ENCODE measurements at regions not wholly inside any gene's neighbourhood (a gene's known extent, or its start where the extent isn't known, plus 50 kb on each side); places are given as distances from the start of the nearest gene placed in this dataset.

DNA sequence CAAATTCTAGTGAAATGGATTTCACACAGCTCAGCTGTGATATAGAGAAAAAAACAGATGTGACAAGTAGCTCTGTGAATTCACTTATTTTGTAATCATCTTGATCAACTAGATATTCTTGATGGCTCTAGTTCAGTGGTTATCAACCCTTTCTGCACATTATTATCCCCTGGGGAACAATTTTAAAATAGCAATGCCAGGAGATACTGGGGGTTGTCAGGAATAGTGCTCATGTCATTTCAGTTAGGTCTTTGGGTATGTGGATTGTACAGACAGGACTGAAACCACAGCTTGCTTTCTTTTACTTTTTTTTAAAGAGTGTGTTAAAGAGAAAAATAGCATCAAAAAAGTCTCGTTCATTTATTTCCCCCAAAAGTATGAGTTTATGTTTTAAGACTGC is 269.0 kb upstream of the PDGFD start:
- TF ChIP-seq POLR2AphosphoS5 (IDR thresholded peaks at IDR 0.05; ENCODE audit: control insufficient read depth, insufficient read depth, low read depth, low read length): no peak
- no peak for TF ChIP-seq HCFC1 (IDR thresholded peaks at IDR 0.05; ENCODE audit: low read depth, low read length)
- TF ChIP-seq YY1 (IDR thresholded peaks at IDR 0.05; ENCODE audit: borderline replicate concordance in 1 of 3, control insufficient read depth in 1 of 3, extremely low read depth in 1 of 3, insufficient read depth in 3 of 3, insufficient read length in 1 of 3, insufficient replicate concordance in 2 of 3, low read depth in 1 of 3, low read length in 2 of 3): no peak
- no peak for TF ChIP-seq E2F8 (IDR thresholded peaks at IDR 0.05; ENCODE audit: low read depth, partially characterized antibody)
- no peak for TF ChIP-seq GATAD2B (IDR thresholded peaks at IDR 0.05; ENCODE audit: borderline replicate concordance)
- TF ChIP-seq, protein P1, sequence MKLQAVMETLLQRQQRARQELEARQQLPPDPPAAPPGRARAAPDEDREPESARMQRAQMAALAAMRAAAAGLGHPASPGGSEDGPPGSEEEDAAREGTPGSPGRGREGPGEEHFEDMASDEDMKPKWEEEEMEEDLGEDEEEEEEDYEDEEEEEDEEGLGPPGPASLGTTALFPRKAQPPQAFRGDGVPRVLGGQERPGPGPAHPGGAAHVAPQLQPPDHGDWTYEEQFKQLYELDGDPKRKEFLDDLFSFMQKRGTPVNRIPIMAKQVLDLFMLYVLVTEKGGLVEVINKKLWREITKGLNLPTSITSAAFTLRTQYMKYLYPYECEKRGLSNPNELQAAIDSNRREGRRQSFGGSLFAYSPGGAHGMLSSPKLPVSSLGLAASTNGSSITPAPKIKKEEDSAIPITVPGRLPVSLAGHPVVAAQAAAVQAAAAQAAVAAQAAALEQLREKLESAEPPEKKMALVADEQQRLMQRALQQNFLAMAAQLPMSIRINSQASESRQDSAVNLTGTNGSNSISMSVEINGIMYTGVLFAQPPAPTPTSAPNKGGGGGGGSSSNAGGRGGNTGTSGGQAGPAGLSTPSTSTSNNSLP (IDR thresholded peaks at IDR 0.05; ENCODE audit: borderline replicate concordance, low read depth, low read length): no peak
- no peak for TF ChIP-seq FOXO4 (CRISPR knock-in tag; IDR thresholded peaks at IDR 0.05)
- TF ChIP-seq, protein P2, sequence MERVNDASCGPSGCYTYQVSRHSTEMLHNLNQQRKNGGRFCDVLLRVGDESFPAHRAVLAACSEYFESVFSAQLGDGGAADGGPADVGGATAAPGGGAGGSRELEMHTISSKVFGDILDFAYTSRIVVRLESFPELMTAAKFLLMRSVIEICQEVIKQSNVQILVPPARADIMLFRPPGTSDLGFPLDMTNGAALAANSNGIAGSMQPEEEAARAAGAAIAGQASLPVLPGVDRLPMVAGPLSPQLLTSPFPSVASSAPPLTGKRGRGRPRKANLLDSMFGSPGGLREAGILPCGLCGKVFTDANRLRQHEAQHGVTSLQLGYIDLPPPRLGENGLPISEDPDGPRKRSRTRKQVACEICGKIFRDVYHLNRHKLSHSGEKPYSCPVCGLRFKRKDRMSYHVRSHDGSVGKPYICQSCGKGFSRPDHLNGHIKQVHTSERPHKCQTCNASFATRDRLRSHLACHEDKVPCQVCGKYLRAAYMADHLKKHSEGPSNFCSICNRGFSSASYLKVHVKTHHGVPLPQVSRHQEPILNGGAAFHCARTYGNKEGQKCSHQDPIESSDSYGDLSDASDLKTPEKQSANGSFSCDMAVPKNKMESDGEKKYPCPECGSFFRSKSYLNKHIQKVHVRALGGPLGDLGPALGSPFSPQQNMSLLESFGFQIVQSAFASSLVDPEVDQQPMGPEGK (CRISPR knock-in tag; IDR thresholded peaks at IDR 0.05; ENCODE audit: borderline replicate concordance): no peak
- no peak for TF ChIP-seq RAD21 (CRISPR knock-in tag; conservative IDR thresholded peaks at IDR 0.05 in 1 of 2, IDR thresholded peaks at IDR 0.05 in 1 of 2)
- no peak for TF ChIP-seq GATAD2A (IDR thresholded peaks at IDR 0.05)
- TF ChIP-seq ZNF23 (CRISPR knock-in tag; IDR thresholded peaks at IDR 0.05): no peak
- TF ChIP-seq SIRT6 (IDR thresholded peaks at IDR 0.05; ENCODE audit: low read depth, low read length): no peak

Data from K562 (cell line).